ENCODE measurements at regions not wholly inside any gene's neighbourhood (a gene's known extent, or its start where the extent isn't known, plus 50 kb on each side); places are given as distances from the start of the nearest gene placed in this dataset.

DNA sequence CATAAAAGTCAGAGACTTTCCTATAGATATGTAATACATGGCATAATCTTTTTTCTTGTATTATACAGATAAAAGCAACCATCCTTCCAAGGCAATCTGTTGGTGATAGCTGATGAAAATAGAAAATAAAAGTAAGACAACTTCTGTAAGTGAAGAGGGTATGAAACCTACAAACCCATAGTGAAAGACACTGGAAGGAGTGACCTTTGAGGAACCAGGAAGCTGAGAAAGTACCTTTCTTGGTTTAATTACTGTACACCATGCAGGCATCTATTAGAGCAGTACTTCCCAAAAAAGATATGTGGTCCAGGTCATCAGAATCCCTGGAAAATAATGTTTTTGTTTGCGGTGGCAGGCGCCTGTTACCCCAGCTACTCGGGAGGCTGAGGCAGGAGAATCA is 906.6 kb upstream of the KLHL29 start:
- no peaks in the 10 kb centered on the region for H3K9me3 ChIP-seq (ENCODE audit: control insufficient read depth, insufficient read depth, low read depth, low read length)
- H4K20me1 ChIP-seq (ENCODE audit: control insufficient read depth, extremely low read depth, insufficient read depth, low read length): no peaks in the 10 kb centered on the region
- H3K36me3 ChIP-seq (ENCODE audit: control insufficient read depth, insufficient read depth, low read length): no peaks in the 10 kb centered on the region
- H3K4me1 ChIP-seq (ENCODE audit: control insufficient read depth, extremely low read depth, insufficient read depth, low read length): no peaks in the 10 kb centered on the region
- no peak overlapping the region for H3K4me3 ChIP-seq (replicated peaks in 1 of 4; ENCODE audit: control extremely low read depth in 1 of 4, insufficient read depth in 1 of 4, low read depth in 3 of 4, low read length in 4 of 4)
- no peak overlapping the region for H3K4me2 ChIP-seq (ENCODE audit: extremely low read depth, insufficient read depth, low read length)
- TF ChIP-seq EZH2 (IDR thresholded peaks at IDR 0.05; ENCODE audit: low read length, missing control alignments): no peak
- TF ChIP-seq, protein P1, sequence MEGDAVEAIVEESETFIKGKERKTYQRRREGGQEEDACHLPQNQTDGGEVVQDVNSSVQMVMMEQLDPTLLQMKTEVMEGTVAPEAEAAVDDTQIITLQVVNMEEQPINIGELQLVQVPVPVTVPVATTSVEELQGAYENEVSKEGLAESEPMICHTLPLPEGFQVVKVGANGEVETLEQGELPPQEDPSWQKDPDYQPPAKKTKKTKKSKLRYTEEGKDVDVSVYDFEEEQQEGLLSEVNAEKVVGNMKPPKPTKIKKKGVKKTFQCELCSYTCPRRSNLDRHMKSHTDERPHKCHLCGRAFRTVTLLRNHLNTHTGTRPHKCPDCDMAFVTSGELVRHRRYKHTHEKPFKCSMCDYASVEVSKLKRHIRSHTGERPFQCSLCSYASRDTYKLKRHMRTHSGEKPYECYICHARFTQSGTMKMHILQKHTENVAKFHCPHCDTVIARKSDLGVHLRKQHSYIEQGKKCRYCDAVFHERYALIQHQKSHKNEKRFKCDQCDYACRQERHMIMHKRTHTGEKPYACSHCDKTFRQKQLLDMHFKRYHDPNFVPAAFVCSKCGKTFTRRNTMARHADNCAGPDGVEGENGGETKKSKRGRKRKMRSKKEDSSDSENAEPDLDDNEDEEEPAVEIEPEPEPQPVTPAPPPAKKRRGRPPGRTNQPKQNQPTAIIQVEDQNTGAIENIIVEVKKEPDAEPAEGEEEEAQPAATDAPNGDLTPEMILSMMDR (conservative IDR thresholded peaks at IDR 0.05 in 1 of 2, IDR thresholded peaks at IDR 0.05 in 1 of 2; ENCODE audit: low read depth in 1 of 2, low read length in 2 of 2): no peak
- DNase-seq (ENCODE audit: low read depth in 2 of 2): no peak
- no peaks in the 10 kb centered on the region for H3K79me2 ChIP-seq (ENCODE audit: control insufficient read depth, insufficient read depth, low read length)
- H3K27ac ChIP-seq (ENCODE audit: insufficient read depth, low read length): no peak overlapping the region
- no peak overlapping the region for H2AFZ ChIP-seq (ENCODE audit: low read length)
- no peak overlapping the region for H3K9ac ChIP-seq (ENCODE audit: insufficient read depth, low read length)
- no peaks in the 10 kb centered on the region for H3K27me3 ChIP-seq (ENCODE audit: control insufficient read depth, insufficient read depth, low read length)

DNA sequence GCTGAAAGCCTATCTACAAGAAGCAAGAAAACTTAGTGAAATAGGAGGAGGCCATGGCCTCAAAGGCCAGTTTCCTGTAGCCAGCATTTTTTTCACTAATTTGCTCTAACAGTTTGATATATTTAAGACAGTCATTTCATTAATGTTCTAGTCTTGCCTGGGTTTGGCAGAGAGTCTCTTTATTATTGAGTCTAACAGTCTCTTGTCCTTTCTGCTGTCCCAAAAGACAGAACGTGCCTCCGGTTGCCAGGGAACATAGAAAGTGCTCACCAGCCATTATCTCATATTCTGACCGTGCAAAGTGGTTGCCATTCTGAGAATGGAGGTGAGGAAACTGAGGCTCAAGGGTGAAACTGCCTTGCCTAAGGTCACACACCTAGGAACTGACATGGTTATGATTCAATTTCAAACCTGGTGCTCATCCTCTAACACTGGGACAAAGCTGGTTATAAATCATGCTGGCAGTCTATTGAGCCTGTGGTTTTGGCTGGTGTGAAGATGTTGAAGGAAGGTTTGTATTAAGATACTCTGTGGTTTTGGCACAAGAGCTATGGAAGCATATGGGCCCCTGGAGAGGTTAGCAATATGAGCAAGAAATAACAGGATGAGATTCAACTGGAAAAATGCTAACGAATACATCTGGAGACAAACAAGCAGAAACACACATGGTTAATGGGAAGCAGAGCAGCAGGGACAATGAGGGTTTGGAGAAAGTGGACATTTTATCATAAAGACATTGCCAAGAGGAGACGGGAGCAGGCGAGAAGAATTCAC is 903.3 kb upstream of the KLHL29 start:
- no peaks in the 10 kb centered on the region for H3K27me3 ChIP-seq (ENCODE audit: control insufficient read depth, insufficient read depth, low read length)
- H3K4me2 ChIP-seq (ENCODE audit: extremely low read depth, insufficient read depth, low read length): no peak overlapping the region
- DNase-seq (ENCODE audit: low read depth in 2 of 2): no peak
- no peaks in the 10 kb centered on the region for H4K20me1 ChIP-seq (ENCODE audit: control insufficient read depth, extremely low read depth, insufficient read depth, low read length)
- no peaks in the 10 kb centered on the region for H3K4me1 ChIP-seq (ENCODE audit: control insufficient read depth, extremely low read depth, insufficient read depth, low read length)
- no peaks in the 10 kb centered on the region for H3K9me3 ChIP-seq (ENCODE audit: control insufficient read depth, insufficient read depth, low read depth, low read length)
- H3K36me3 ChIP-seq (ENCODE audit: control insufficient read depth, insufficient read depth, low read length): no peaks in the 10 kb centered on the region
- H3K79me2 ChIP-seq (ENCODE audit: control insufficient read depth, insufficient read depth, low read length): no peaks in the 10 kb centered on the region
- H3K27ac ChIP-seq (ENCODE audit: insufficient read depth, low read length): no peak overlapping the region
- no peak overlapping the region for H2AFZ ChIP-seq (ENCODE audit: low read length)
- H3K4me3 ChIP-seq (replicated peaks in 1 of 4; ENCODE audit: control extremely low read depth in 1 of 4, insufficient read depth in 1 of 4, low read depth in 3 of 4, low read length in 4 of 4): no peak overlapping the region
- H3K9ac ChIP-seq (ENCODE audit: insufficient read depth, low read length): no peak overlapping the region
- TF ChIP-seq, protein P1 (conservative IDR thresholded peaks at IDR 0.05 in 1 of 2, IDR thresholded peaks at IDR 0.05 in 1 of 2; ENCODE audit: low read depth in 1 of 2, low read length in 2 of 2): no peak
- no peak for TF ChIP-seq EZH2 (IDR thresholded peaks at IDR 0.05; ENCODE audit: low read length, missing control alignments)

DNA sequence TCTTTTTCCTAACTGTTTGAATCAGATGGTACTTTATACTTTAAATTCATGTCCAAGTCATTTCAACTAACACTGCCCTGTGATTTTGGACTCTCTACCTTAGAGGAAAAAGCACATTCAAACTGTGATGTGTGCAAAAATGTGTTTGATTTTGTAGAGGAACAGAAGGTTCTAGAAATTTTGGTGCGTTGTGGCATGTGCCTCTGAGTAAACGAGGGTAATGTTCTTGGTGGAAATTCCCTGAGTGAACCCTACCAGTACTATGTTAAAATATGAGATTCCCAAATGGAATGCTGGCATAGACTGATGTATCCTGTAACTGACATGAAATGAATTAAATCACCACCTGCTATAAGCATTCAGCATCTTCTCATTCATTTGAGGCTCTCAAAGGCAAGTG is 901.9 kb upstream of the KLHL29 start:
- no peak overlapping the region for H3K9ac ChIP-seq (ENCODE audit: insufficient read depth, low read length)
- H2AFZ ChIP-seq (ENCODE audit: low read length): no peak overlapping the region
- no peaks in the 10 kb centered on the region for H3K79me2 ChIP-seq (ENCODE audit: control insufficient read depth, insufficient read depth, low read length)
- H3K9me3 ChIP-seq (ENCODE audit: control insufficient read depth, insufficient read depth, low read depth, low read length): no peaks in the 10 kb centered on the region
- no peak for DNase-seq (ENCODE audit: low read depth in 2 of 2)
- no peaks in the 10 kb centered on the region for H3K4me1 ChIP-seq (ENCODE audit: control insufficient read depth, extremely low read depth, insufficient read depth, low read length)
- no peak overlapping the region for H3K4me2 ChIP-seq (ENCODE audit: extremely low read depth, insufficient read depth, low read length)
- no peak overlapping the region for H3K4me3 ChIP-seq (replicated peaks in 1 of 4; ENCODE audit: control extremely low read depth in 1 of 4, insufficient read depth in 1 of 4, low read depth in 3 of 4, low read length in 4 of 4)
- TF ChIP-seq, protein P1 (conservative IDR thresholded peaks at IDR 0.05 in 1 of 2, IDR thresholded peaks at IDR 0.05 in 1 of 2; ENCODE audit: low read depth in 1 of 2, low read length in 2 of 2): no peak
- no peak for TF ChIP-seq EZH2 (IDR thresholded peaks at IDR 0.05; ENCODE audit: low read length, missing control alignments)
- H3K27me3 ChIP-seq (ENCODE audit: control insufficient read depth, insufficient read depth, low read length): no peaks in the 10 kb centered on the region
- no peaks in the 10 kb centered on the region for H3K36me3 ChIP-seq (ENCODE audit: control insufficient read depth, insufficient read depth, low read length)
- no peaks in the 10 kb centered on the region for H4K20me1 ChIP-seq (ENCODE audit: control insufficient read depth, extremely low read depth, insufficient read depth, low read length)
- H3K27ac ChIP-seq (ENCODE audit: insufficient read depth, low read length): no peak overlapping the region
